ENCODE measurements at regions not wholly inside any gene's neighbourhood (a gene's known extent, or its start where the extent isn't known, plus 50 kb on each side); places are given as distances from the start of the nearest gene placed in this dataset.

GRCh38 chr22:22165936-22166710 is 78.5 kb upstream of the VPREB1 start:
- TF ChIP-seq SP1 (IDR thresholded peaks at IDR 0.05; ENCODE audit: low read depth): no peak
- no peak for TF ChIP-seq JUND (IDR thresholded peaks at IDR 0.05)
- no peak for TF ChIP-seq CTCF (IDR thresholded peaks at IDR 0.05 in 2 of 3, conservative IDR thresholded peaks at IDR 0.05 in 1 of 3; ENCODE audit: borderline replicate concordance in 1 of 3, insufficient read depth in 1 of 3, low read depth in 2 of 3, low read length in 2 of 3)
- no peak for TF ChIP-seq POLR2AphosphoS5 (IDR thresholded peaks at IDR 0.05; ENCODE audit: low read depth, low read length)
- TF ChIP-seq EZH2 (IDR thresholded peaks at IDR 0.05): no peak
- TF ChIP-seq CEBPB (IDR thresholded peaks at IDR 0.05; ENCODE audit: low read depth): no peak
- TF ChIP-seq RAD21 (IDR thresholded peaks at IDR 0.05; ENCODE audit: low read depth): no peak
- TF ChIP-seq YY1 (IDR thresholded peaks at IDR 0.05; ENCODE audit: extremely low read depth, insufficient replicate concordance, low read depth, low read length): no peak
- no peak for TF ChIP-seq REST (IDR thresholded peaks at IDR 0.05; ENCODE audit: low read depth)
- no peak for TF ChIP-seq EGR1 (IDR thresholded peaks at IDR 0.05; ENCODE audit: low read depth)
